ENCODE measurements at regions not wholly inside any gene's neighbourhood (a gene's known extent, or its start where the extent isn't known, plus 50 kb on each side); places are given as distances from the start of the nearest gene placed in this dataset.

GRCh38 chr4:85302756-85303155, 172.2 kb upstream of the ARHGAP24 start:
- WGBS, 5 donors: 74 to 87% (median 80%) methylated on average over 4 of the region's 4 CpGs
- intact Hi-C loops (cut with DNase I; ENCODE audit: low total_unique reads): no loop called here
- no peaks in the 10 kb centered on the region for H3K27me3 ChIP-seq
- DNase-seq: no peak
- no peak overlapping the region for H3K4me3 ChIP-seq
- H3K4me1 ChIP-seq: no peaks in the 10 kb centered on the region
- H3K9me3 ChIP-seq: no peaks in the 10 kb centered on the region
- H3K36me3 ChIP-seq: no peaks in the 10 kb centered on the region
- TF ChIP-seq EP300 (IDR thresholded peaks at IDR 0.05) (no peak), CTCF (IDR thresholded peaks at IDR 0.05) (no peak), POLR2A (IDR thresholded peaks at IDR 0.05) (no peak), POLR2AphosphoS5 (IDR thresholded peaks at IDR 0.05) (no peak)
- H3K27ac ChIP-seq: no peak overlapping the region

GRCh38 chr4:85318415-85318814, 156.5 kb upstream of the ARHGAP24 start:
- no peak overlapping the region for H3K27ac ChIP-seq
- intact Hi-C loops (cut with DNase I; ENCODE audit: low total_unique reads): no loop called here
- no peaks in the 10 kb centered on the region for H3K4me1 ChIP-seq
- DNase-seq: no peak
- H3K36me3 ChIP-seq: no peaks in the 10 kb centered on the region
- TF ChIP-seq POLR2AphosphoS5 (IDR thresholded peaks at IDR 0.05) (no peak), POLR2A (IDR thresholded peaks at IDR 0.05) (no peak), EP300 (IDR thresholded peaks at IDR 0.05) (no peak), CTCF (IDR thresholded peaks at IDR 0.05) (no peak)
- peaks cover 4 to 23% (median 17%) of the 10 kb centered on the region in 4 donors for H3K9me3 ChIP-seq
- no peaks in the 10 kb centered on the region for H3K27me3 ChIP-seq
- no peak overlapping the region for H3K4me3 ChIP-seq

- Histone ChIP-seq H3K27ac (no peak overlapping the region), H3K36me3 (no peaks in the 10 kb centered on the region), H3K4me1 (no peaks in the 10 kb centered on the region), H3K9me3 (peaks cover 0 to 7% (median 0%) of the 10 kb centered on the region in 4 donors), H3K27me3 (no peaks in the 10 kb centered on the region), H3K4me3 (no peak overlapping the region)
- DNase-seq: no peak
- no peak for TF ChIP-seq POLR2AphosphoS5 (IDR thresholded peaks at IDR 0.05)
- TF ChIP-seq CTCF (IDR thresholded peaks at IDR 0.05): no peak
- TF ChIP-seq POLR2A (IDR thresholded peaks at IDR 0.05): no peak
- TF ChIP-seq EP300 (IDR thresholded peaks at IDR 0.05): no peak
- intact Hi-C loops (cut with DNase I; ENCODE audit: low total_unique reads): no loop called here
Measured at GRCh38 chr4:85358831-85359230, 116.1 kb upstream of the ARHGAP24 start.

GRCh38 chr4:85362550-85362949, 112.4 kb upstream of the ARHGAP24 start:
- H3K36me3 ChIP-seq: no peaks in the 10 kb centered on the region
- intact Hi-C loops (cut with DNase I; ENCODE audit: low total_unique reads): no loop called here
- no peak overlapping the region for H3K4me3 ChIP-seq
- H3K4me1 ChIP-seq: no peaks in the 10 kb centered on the region
- H3K9me3 ChIP-seq: peaks cover 0 to 7% (median 0%) of the 10 kb centered on the region in 4 donors
- no peak for DNase-seq
- TF ChIP-seq POLR2AphosphoS5 (IDR thresholded peaks at IDR 0.05) (no peak), POLR2A (IDR thresholded peaks at IDR 0.05) (no peak), EP300 (IDR thresholded peaks at IDR 0.05) (no peak), CTCF (IDR thresholded peaks at IDR 0.05) (no peak)
- 70 to 88% (median 73%) methylated on average over 2 of the region's 2 CpGs for WGBS, 5 donors
- no peaks in the 10 kb centered on the region for H3K27me3 ChIP-seq
- H3K27ac ChIP-seq: no peak overlapping the region

All from stomach (tissue), 8 donors.